ENCODE measurements at regions not wholly inside any gene's neighbourhood (a gene's known extent, or its start where the extent isn't known, plus 50 kb on each side); places are given as distances from the start of the nearest gene placed in this dataset.

- TF ChIP-seq CTCF (optimal IDR thresholded peaks at IDR 0.05 in 1 of 3, IDR thresholded peaks at IDR 0.05 in 1 of 3, conservative IDR thresholded peaks at IDR 0.05 in 1 of 3; ENCODE audit: extremely low read depth in 1 of 3, insufficient read depth in 2 of 3, low read length in 3 of 3), result no peak
- TF ChIP-seq EZH2 (IDR thresholded peaks at IDR 0.05; ENCODE audit: low read length), result no peak
Observed at GRCh38 chr10:21052709-21053104, 155.6 kb upstream of the NEBL start.

Data from keratinocyte (primary cell).